ENCODE measurements at regions not wholly inside any gene's neighbourhood (a gene's known extent, or its start where the extent isn't known, plus 50 kb on each side); places are given as distances from the start of the nearest gene placed in this dataset.
A peak's percentile ranks its signal among the peaks of the same experiment; 100 is the strongest.

GRCh38 chr16:6916946-6917345 lies 415.7 kb upstream of the RBFOX1 start:
- no peak for DNase-seq

GRCh38 chr16:6913566-6913965 lies 419.1 kb upstream of the RBFOX1 start:
- no peak for DNase-seq

GRCh38 chr16:6910301-6910700 lies 422.3 kb upstream of the RBFOX1 start:
- DNase-seq = no peak

- DNase-seq = no peak
Observed at GRCh38 chr16:6905601-6906000, 427.0 kb upstream of the RBFOX1 start.

- no peak for DNase-seq
Observed at GRCh38 chr16:6903671-6904070, 429.0 kb upstream of the RBFOX1 start.

GRCh38 chr16:6898896-6899295 lies 433.7 kb upstream of the RBFOX1 start:
- no peak for DNase-seq

GRCh38 chr16:6897876-6898485 lies 434.7 kb upstream of the RBFOX1 start:
- DNase-seq = no peak

GRCh38 chr16:6892966-6893365 lies 439.7 kb upstream of the RBFOX1 start:
- no peak for DNase-seq

- DNase-seq = no peak
Observed at GRCh38 chr16:6891496-6891895, 441.1 kb upstream of the RBFOX1 start.

- no peak for DNase-seq
Observed at GRCh38 chr16:6888531-6888930, 444.1 kb upstream of the RBFOX1 start.

- DNase-seq = no peak
Observed at GRCh38 chr16:6884002-6884401, 448.6 kb upstream of the RBFOX1 start.

GRCh38 chr16:6880263-6880662 lies 452.4 kb upstream of the RBFOX1 start:
- no peak for DNase-seq

- DNase-seq = peak; percentile 73
Observed at GRCh38 chr16:6864671-6865070, 468.0 kb upstream of the RBFOX1 start.

- no peak for DNase-seq
Observed at GRCh38 chr16:6864244-6864643, 468.4 kb upstream of the RBFOX1 start.

- no peak for DNase-seq
Observed at GRCh38 chr16:6863135-6863534, 469.5 kb upstream of the RBFOX1 start.

GRCh38 chr16:6861815-6862477 lies 470.7 kb upstream of the RBFOX1 start:
- DNase-seq = no peak

- no peak for DNase-seq
Observed at GRCh38 chr16:6861135-6861814, 471.4 kb upstream of the RBFOX1 start.

- no peak for DNase-seq
Observed at GRCh38 chr16:6857575-6857974, 475.1 kb upstream of the RBFOX1 start.

- DNase-seq = no peak
Observed at GRCh38 chr16:6856578-6856977, 476.1 kb upstream of the RBFOX1 start.

- no peak for DNase-seq
Observed at GRCh38 chr16:6853565-6853964, 479.1 kb upstream of the RBFOX1 start.

- no peak for DNase-seq
Observed at GRCh38 chr16:6852643-6853225, 479.9 kb upstream of the RBFOX1 start.

GRCh38 chr16:6846452-6846851 lies 486.2 kb upstream of the RBFOX1 start:
- DNase-seq = no peak

GRCh38 chr16:6841392-6841791 lies 491.3 kb upstream of the RBFOX1 start:
- DNase-seq = no peak

GRCh38 chr16:6837722-6838121 lies 494.9 kb upstream of the RBFOX1 start:
- no peak for DNase-seq
